ENCODE measurements at regions not wholly inside any gene's neighbourhood (a gene's known extent, or its start where the extent isn't known, plus 50 kb on each side); places are given as distances from the start of the nearest gene placed in this dataset.

- TF ChIP-seq CTCF (conservative IDR thresholded peaks at IDR 0.05): no peak
- Mint-ChIP-seq H3K27ac (no peak overlapping the region), H3K4me3 (no peak overlapping the region), H3K27me3 (ENCODE audit: insufficient read depth) (no peaks in the 10 kb centered on the region), H3K9me3 (no peaks in the 10 kb centered on the region), H3K36me3 (ENCODE audit: low read depth) (no peaks in the 10 kb centered on the region), H3K4me1 (peaks cover 6% of the 10 kb centered on the region)
- WGBS, 2 experiments (ENCODE audit: insufficient coverage in 1 of 2, insufficient read length in 1 of 2): 79 to 83% methylated on average over 4 to 5 of the region's 5 CpGs
- Histone ChIP-seq H3K27ac (ENCODE audit: low read depth, low read length) (no peak overlapping the region), H3K9ac (ENCODE audit: extremely low read depth, low read length, poor library complexity, severe bottlenecking) (no peak overlapping the region), H3K4me3 (ENCODE audit: low read length) (no peak overlapping the region), H3K27me3 (ENCODE audit: control insufficient read depth, insufficient read depth, low read length, poor library complexity, severe bottlenecking) (no peaks in the 10 kb centered on the region), H3K4me1 (ENCODE audit: control insufficient read depth, insufficient read depth, low read length) (peaks cover 4% of the 10 kb centered on the region), H3K9me3 (ENCODE audit: control insufficient read depth, low read length) (no peaks in the 10 kb centered on the region), H3K36me3 (ENCODE audit: control insufficient read depth, insufficient read depth, low read length) (no peaks in the 10 kb centered on the region)
- DNase-seq: no peak
Measured at GRCh38 chr15:100738614-100739013, 136.2 kb downstream of the ASB7 start.

- peaks cover 6% of the 10 kb centered on the region for H3K4me1 Mint-ChIP-seq
- H3K9ac ChIP-seq (ENCODE audit: extremely low read depth, low read length, poor library complexity, severe bottlenecking): no peak overlapping the region
- DNase-seq: no peak
- TF ChIP-seq CTCF (conservative IDR thresholded peaks at IDR 0.05): no peak
- H3K4me3 ChIP-seq (ENCODE audit: low read length): no peak overlapping the region
- 100% methylated on average over 2 of the region's 2 CpGs; no CpG with 5 or more reads in 1 of the 2 experiments for WGBS, 2 experiments (ENCODE audit: insufficient coverage in 1 of 2, insufficient read length in 1 of 2)
- H3K36me3 Mint-ChIP-seq (ENCODE audit: low read depth): no peaks in the 10 kb centered on the region
- no peaks in the 10 kb centered on the region for H3K27me3 ChIP-seq (ENCODE audit: control insufficient read depth, insufficient read depth, low read length, poor library complexity, severe bottlenecking)
- H3K27me3 Mint-ChIP-seq (ENCODE audit: insufficient read depth): no peaks in the 10 kb centered on the region
- no peak overlapping the region for H3K4me3 Mint-ChIP-seq
- H3K36me3 ChIP-seq (ENCODE audit: control insufficient read depth, insufficient read depth, low read length): no peaks in the 10 kb centered on the region
- H3K9me3 Mint-ChIP-seq: no peaks in the 10 kb centered on the region
- H3K4me1 ChIP-seq (ENCODE audit: control insufficient read depth, insufficient read depth, low read length): peaks cover 4% of the 10 kb centered on the region
- H3K27ac ChIP-seq (ENCODE audit: low read depth, low read length): no peak overlapping the region
- no peak overlapping the region for H3K27ac Mint-ChIP-seq
- no peaks in the 10 kb centered on the region for H3K9me3 ChIP-seq (ENCODE audit: control insufficient read depth, low read length)
Measured at GRCh38 chr15:100740138-100740537, 137.7 kb downstream of the ASB7 start.

DNA sequence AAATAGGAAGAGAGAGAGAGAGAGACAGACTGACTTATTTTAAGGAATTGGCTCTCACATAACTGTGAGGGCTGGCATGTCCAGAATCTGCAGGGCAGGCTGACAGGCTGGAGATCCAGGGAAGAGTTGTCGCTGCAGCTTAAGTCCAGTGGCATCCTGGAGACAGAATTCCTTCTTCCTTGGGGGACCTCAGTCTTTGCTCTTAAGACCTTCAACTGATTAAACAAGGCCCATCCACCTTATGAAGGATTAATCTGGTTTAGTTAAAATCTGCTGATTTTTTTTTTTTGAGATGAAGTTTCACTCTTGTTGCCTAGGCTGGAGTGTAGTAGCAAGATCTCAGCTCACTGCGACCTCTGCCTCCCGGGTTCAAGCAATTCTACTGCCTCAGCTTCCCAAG is 128.0 kb upstream of the ALDH1A3 start:
- no peak for TF ChIP-seq CTCF (conservative IDR thresholded peaks at IDR 0.05)
- Mint-ChIP-seq H3K36me3 (ENCODE audit: low read depth) (peaks cover 11% of the 10 kb centered on the region), H3K9me3 (peaks cover 33% of the 10 kb centered on the region), H3K27ac (no peak overlapping the region), H3K4me1 (peaks cover 24% of the 10 kb centered on the region), H3K27me3 (ENCODE audit: insufficient read depth) (no peaks in the 10 kb centered on the region), H3K4me3 (no peak overlapping the region)
- H3K36me3 ChIP-seq (ENCODE audit: control insufficient read depth, insufficient read depth, low read length): no peaks in the 10 kb centered on the region
- H3K9me3 ChIP-seq (ENCODE audit: control insufficient read depth, low read length): peaks cover 37% of the 10 kb centered on the region
- no peak overlapping the region for H3K4me3 ChIP-seq (ENCODE audit: low read length)
- H3K9ac ChIP-seq (ENCODE audit: extremely low read depth, low read length, poor library complexity, severe bottlenecking): no peak overlapping the region
- WGBS, 2 experiments (ENCODE audit: insufficient coverage in 1 of 2, insufficient read length in 1 of 2): 92 to 93% methylated on average over 3 of the region's 3 CpGs
- H3K4me1 ChIP-seq (ENCODE audit: control insufficient read depth, insufficient read depth, low read length): no peaks in the 10 kb centered on the region
- no peaks in the 10 kb centered on the region for H3K27me3 ChIP-seq (ENCODE audit: control insufficient read depth, insufficient read depth, low read length, poor library complexity, severe bottlenecking)
- no peak for DNase-seq
- no peak overlapping the region for H3K27ac ChIP-seq (ENCODE audit: low read depth, low read length)
